ENCODE measurements at regions not wholly inside any gene's neighbourhood (a gene's known extent, or its start where the extent isn't known, plus 50 kb on each side); places are given as distances from the start of the nearest gene placed in this dataset.
"Not testable (repeated sequence)": the region's sequence is repeated elsewhere in the genome, so short reads cannot be mapped to it uniquely, and the experiment has no call there.

GRCh38 chr12:127048525-127048924 lies 1218.4 kb upstream of the TMEM132C start:
- not testable (repeated sequence) for TF ChIP-seq CTCF (IDR thresholded peaks at IDR 0.05 in 2 of 3, conservative IDR thresholded peaks at IDR 0.05 in 1 of 3; ENCODE audit: control insufficient read depth in 2 of 3, extremely low read depth in 1 of 3, insufficient read depth in 1 of 3, low read depth in 3 of 3, low read length in 3 of 3); REST (IDR thresholded peaks at IDR 0.05; ENCODE audit: low read depth, low read length); EZH2 (IDR thresholded peaks at IDR 0.05; ENCODE audit: borderline replicate concordance, control insufficient read depth, low read depth, low read length); TCF7 (IDR thresholded peaks at IDR 0.05; ENCODE audit: borderline replicate concordance); ZNF207 (IDR thresholded peaks at IDR 0.05; ENCODE audit: borderline replicate concordance); TCF12 (IDR thresholded peaks at IDR 0.05; ENCODE audit: low read depth, low read length); YY1 (IDR thresholded peaks at IDR 0.05; ENCODE audit: low read depth, low read length); POLR2A (IDR thresholded peaks at IDR 0.05; ENCODE audit: low read depth, low read length); MYC (IDR thresholded peaks at IDR 0.05; ENCODE audit: insufficient read depth, insufficient read length, insufficient replicate concordance, low read length, severe bottlenecking); ZNF217 (IDR thresholded peaks at IDR 0.05); EP300 (IDR thresholded peaks at IDR 0.05; ENCODE audit: borderline replicate concordance in 1 of 2, control insufficient read depth in 1 of 2, low read depth in 2 of 2, low read length in 2 of 2); RELA (IDR thresholded peaks at IDR 0.05; ENCODE audit: borderline replicate concordance, partially characterized antibody)
- TF ChIP-seq, protein P1, sequence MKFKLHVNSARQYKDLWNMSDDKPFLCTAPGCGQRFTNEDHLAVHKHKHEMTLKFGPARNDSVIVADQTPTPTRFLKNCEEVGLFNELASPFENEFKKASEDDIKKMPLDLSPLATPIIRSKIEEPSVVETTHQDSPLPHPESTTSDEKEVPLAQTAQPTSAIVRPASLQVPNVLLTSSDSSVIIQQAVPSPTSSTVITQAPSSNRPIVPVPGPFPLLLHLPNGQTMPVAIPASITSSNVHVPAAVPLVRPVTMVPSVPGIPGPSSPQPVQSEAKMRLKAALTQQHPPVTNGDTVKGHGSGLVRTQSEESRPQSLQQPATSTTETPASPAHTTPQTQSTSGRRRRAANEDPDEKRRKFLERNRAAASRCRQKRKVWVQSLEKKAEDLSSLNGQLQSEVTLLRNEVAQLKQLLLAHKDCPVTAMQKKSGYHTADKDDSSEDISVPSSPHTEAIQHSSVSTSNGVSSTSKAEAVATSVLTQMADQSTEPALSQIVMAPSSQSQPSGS (IDR thresholded peaks at IDR 0.05; ENCODE audit: low read length): not testable (repeated sequence)
- TF ChIP-seq, protein P2, sequence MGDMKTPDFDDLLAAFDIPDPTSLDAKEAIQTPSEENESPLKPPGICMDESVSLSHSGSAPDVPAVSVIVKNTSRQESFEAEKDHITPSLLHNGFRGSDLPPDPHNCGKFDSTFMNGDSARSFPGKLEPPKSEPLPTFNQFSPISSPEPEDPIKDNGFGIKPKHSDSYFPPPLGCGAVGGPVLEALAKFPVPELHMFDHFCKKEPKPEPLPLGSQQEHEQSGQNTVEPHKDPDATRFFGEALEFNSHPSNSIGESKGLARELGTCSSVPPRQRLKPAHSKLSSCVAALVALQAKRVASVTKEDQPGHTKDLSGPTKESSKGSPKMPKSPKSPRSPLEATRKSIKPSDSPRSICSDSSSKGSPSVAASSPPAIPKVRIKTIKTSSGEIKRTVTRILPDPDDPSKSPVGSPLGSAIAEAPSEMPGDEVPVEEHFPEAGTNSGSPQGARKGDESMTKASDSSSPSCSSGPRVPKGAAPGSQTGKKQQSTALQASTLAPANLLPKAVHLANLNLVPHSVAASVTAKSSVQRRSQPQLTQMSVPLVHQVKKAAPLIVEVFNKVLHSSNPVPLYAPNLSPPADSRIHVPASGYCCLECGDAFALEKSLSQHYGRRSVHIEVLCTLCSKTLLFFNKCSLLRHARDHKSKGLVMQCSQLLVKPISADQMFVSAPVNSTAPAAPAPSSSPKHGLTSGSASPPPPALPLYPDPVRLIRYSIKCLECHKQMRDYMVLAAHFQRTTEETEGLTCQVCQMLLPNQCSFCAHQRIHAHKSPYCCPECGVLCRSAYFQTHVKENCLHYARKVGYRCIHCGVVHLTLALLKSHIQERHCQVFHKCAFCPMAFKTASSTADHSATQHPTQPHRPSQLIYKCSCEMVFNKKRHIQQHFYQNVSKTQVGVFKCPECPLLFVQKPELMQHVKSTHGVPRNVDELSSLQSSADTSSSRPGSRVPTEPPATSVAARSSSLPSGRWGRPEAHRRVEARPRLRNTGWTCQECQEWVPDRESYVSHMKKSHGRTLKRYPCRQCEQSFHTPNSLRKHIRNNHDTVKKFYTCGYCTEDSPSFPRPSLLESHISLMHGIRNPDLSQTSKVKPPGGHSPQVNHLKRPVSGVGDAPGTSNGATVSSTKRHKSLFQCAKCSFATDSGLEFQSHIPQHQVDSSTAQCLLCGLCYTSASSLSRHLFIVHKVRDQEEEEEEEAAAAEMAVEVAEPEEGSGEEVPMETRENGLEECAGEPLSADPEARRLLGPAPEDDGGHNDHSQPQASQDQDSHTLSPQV (IDR thresholded peaks at IDR 0.05): not testable (repeated sequence)
